K562 (cell line): ENCODE measurements at regions not wholly inside any gene's neighbourhood (a gene's known extent, or its start where the extent isn't known, plus 50 kb on each side); places are given as distances from the start of the nearest gene placed in this dataset.

Experiments
- ATAC-seq: fragments of 200-7000 bp; cut with Tn5 transposase; 3 replicates; pipeline ENCODE4 v1.9.1; 2020; ENCODE audit warnings: moderate library complexity
- BruUV-seq: library from RNA; stranded (reverse); fragments of 400-500 nt; replicated peaks from 2 replicates; lab custom pipeline; 2021; lab: Mats Ljungman, UMichigan
- CTCF ChIA-PET: fragments of 300-600 bp; formaldehyde crosslinking; extraction: SDS; loops from one replicate; lab custom pipeline; 2021; ENCODE audit warnings: low intra/inter-chr PET ratio; lab: Yijun Ruan, JAX
- POLR2A ChIA-PET: fragments of 300-600, 350-650 bp; sonication (Branson Sonifier 250); formaldehyde crosslinking; extraction: SDS; loops from one replicate; lab custom pipeline; 2021; ENCODE audit warnings: antibody characterized with exemption, inconsistent platforms; lab: Yijun Ruan, JAX
- DNase-seq, 4 experiments: peaks; one replicate each; pipeline versions ENCODE4 v3.0.0 to v3.0.0-alpha.2; 2011 to 2018; ENCODE audit warnings: low spot score in 3 of 4, mixed read lengths in 3 of 4; ENCODE audit errors: extremely low read depth in 1 of 4
- FAIRE-seq: peaks from 2 replicates; lab custom pipeline; 2011; peaks lifted over from hg19 to GRCh38; lab: Jason Lieb, UNC
- H2AFZ ChIP-seq: 2 replicates; pipeline ENCODE4 v1.6.0; 2011; ENCODE audit warnings: low read depth, low read length, control low read depth, inconsistent platforms
- H3K27ac ChIP-seq: fragments of 200-600 bp; 3 replicates; pipeline ENCODE4 v1.8.0; 2011; ENCODE audit warnings: low read depth, mild to moderate bottlenecking, control low read depth, inconsistent platforms, low read length, moderate library complexity, mixed read lengths; ENCODE audit errors: extremely low read depth
- H3K27me3 ChIP-seq, 2 experiments: fragments of 300-600 bp in 1 of 2; 2 replicates in 1 of 2; 3 replicates in 1 of 2; pipeline versions ENCODE4 v1.6.0 to v1.8.0; 2011; ENCODE audit warnings: inconsistent platforms in 2 of 2, low read length in 2 of 2, mild to moderate bottlenecking in 1 of 2, mixed read lengths in 1 of 2, moderate library complexity in 1 of 2; ENCODE audit not compliant: control insufficient read depth in 2 of 2, insufficient read depth in 2 of 2
- H3K36me3 ChIP-seq: fragments of 300-600 bp; 3 replicates; pipeline ENCODE4 v1.8.0; 2011; ENCODE audit warnings: mild to moderate bottlenecking, low read length, inconsistent platforms; ENCODE audit not compliant: control insufficient read depth, insufficient read depth
- H3K4me1 ChIP-seq, 2 experiments: fragments of 200-600 bp in 1 of 2; replicated peaks in 1 of 2; 2 replicates in 1 of 2; 3 replicates in 1 of 2; pipeline versions ENCODE4 v1.5.1 to v1.8.0; 2011; ENCODE audit warnings: inconsistent platforms in 2 of 2, low read length in 2 of 2, mild to moderate bottlenecking in 1 of 2, mixed read lengths in 1 of 2, moderate library complexity in 1 of 2; ENCODE audit not compliant: control insufficient read depth in 2 of 2, insufficient read depth in 2 of 2
- H3K4me2 ChIP-seq: 2 replicates; pipeline ENCODE4 v1.6.1; 2011; ENCODE audit warnings: low read length, control low read depth, inconsistent platforms, mixed read lengths; ENCODE audit not compliant: insufficient read depth
- H3K4me3 ChIP-seq: fragments of 200-600 bp; sonication (generic), shearing (Covaris generic); 2 replicates; pipeline ENCODE4 v1.5.1; 2016; ENCODE audit warnings: control low read depth, inconsistent platforms
- H3K79me2 ChIP-seq: fragments of 200-600 bp; 3 replicates; pipeline ENCODE4 v1.8.0; 2011; ENCODE audit warnings: low read length, inconsistent platforms; ENCODE audit not compliant: control insufficient read depth, insufficient read depth
- H3K9ac ChIP-seq, 2 experiments: 2 replicates each; pipeline versions ENCODE4 v1.6.0 to v1.6.1; 2011; ENCODE audit warnings: low read depth in 2 of 2, low read length in 2 of 2, control low read depth in 1 of 2, inconsistent platforms in 1 of 2, mild to moderate bottlenecking in 1 of 2, mixed read lengths in 1 of 2; ENCODE audit not compliant: insufficient read depth in 1 of 2
- H3K9me1 ChIP-seq: one replicate; pipeline ENCODE4 v1.6.0; 2011; ENCODE audit warnings: inconsistent platforms, mild to moderate bottlenecking, low read length, moderate library complexity; ENCODE audit not compliant: control insufficient read depth, insufficient read depth
- H3K9me3 ChIP-seq: replicated peaks from 2 replicates; pipeline ENCODE4 v1.5.1; 2011; ENCODE audit warnings: low read depth, low read length, inconsistent platforms; ENCODE audit not compliant: control insufficient read depth, insufficient read depth
- H4K20me1 ChIP-seq: replicated peaks from 2 replicates; pipeline ENCODE4 v1.6.1; 2011; ENCODE audit warnings: low read length, inconsistent platforms, mixed read lengths; ENCODE audit not compliant: control insufficient read depth, insufficient read depth
- CC2D1A ChIP-seq: fragments of 450-650 bp; IDR thresholded peaks from 2 replicates; pipeline ENCODE4 v1.6.1; 2017; ENCODE audit warnings: mild to moderate bottlenecking
- CEBPB ChIP-seq: fragments of 450-650 bp; IDR thresholded peaks from 2 replicates; pipeline ENCODE4 v1.6.1; 2016; ENCODE audit warnings: missing genetic modification characterization, missing compliant biosample characterization
- E4F1 ChIP-seq: fragments of 250-450 bp; sonication (Bioruptor Pico); IDR thresholded peaks from 2 replicates; pipeline ENCODE4 v1.5.0; 2021; ENCODE audit warnings: mild to moderate bottlenecking, borderline replicate concordance
- FOXO4 ChIP-seq: fragments of 450-650 bp; formaldehyde crosslinking; IDR thresholded peaks from 2 replicates; pipeline ENCODE4 v1.4.0; 2020; ENCODE audit warnings: mild to moderate bottlenecking, moderate library complexity
- MLLT1 ChIP-seq, 2 experiments: fragments of 450-650 bp; IDR thresholded peaks; 2 replicates each; pipeline ENCODE4 v1.6.1; 2016
- MTF1 ChIP-seq: fragments of 250-450 bp; sonication (Bioruptor Pico); IDR thresholded peaks from 2 replicates; pipeline ENCODE4 v1.9.0; 2021; ENCODE audit warnings: moderate library complexity, mild to moderate bottlenecking, inconsistent platforms, borderline replicate concordance
- NFYB ChIP-seq: IDR thresholded peaks from 2 replicates; pipeline ENCODE4 v1.6.1; 2011; ENCODE audit warnings: mild to moderate bottlenecking, moderate library complexity; ENCODE audit not compliant: insufficient read length; ENCODE audit errors: extremely low read depth
- NR2C2 ChIP-seq, 2 experiments: fragments of 200-800 bp in 1 of 2; sonication (Bioruptor generic) in 1 of 2; sonication (generic) in 1 of 2; formaldehyde crosslinking in 1 of 2; IDR thresholded peaks; 2 replicates each; pipeline versions ENCODE4 v1.6.1 to v1.8.0; 2016 to 2022; ENCODE audit warnings: mild to moderate bottlenecking in 1 of 2, missing compliant biosample characterization in 1 of 2, missing genetic modification characterization in 1 of 2, missing genetic modification reagents in 1 of 2
- ZNF785 ChIP-seq: fragments of 250-450 bp; sonication (Bioruptor Pico); IDR thresholded peaks from 2 replicates; pipeline ENCODE4 v1.4.0; 2020; ENCODE audit warnings: mild to moderate bottlenecking
- WGBS: fragments of 100-300 bp; shearing (Covaris generic); methylation state at CpG from one replicate; pipeline ENCODE4 v1.1.6; 2016; ENCODE audit warnings: low coverage, mixed read lengths; ENCODE audit not compliant: insufficient coverage; ENCODE audit errors: missing lambda C conversion rate; 5-methylcytosine and 5-hydroxymethylcytosine counted together
- in situ Hi-C: fragments of 300-500 bp; cut with MboI; formaldehyde crosslinking; loops from 4 replicates; pipeline ENCODE4 v1.15.0; 2018; ENCODE audit warnings: inconsistent platforms, mixed read lengths
- intact Hi-C: fragments of 100-400 bp; cut with micrococcal nuclease; formaldehyde crosslinking; loops from 2 replicates; pipeline ENCODE4 v1.14.2; 2022

GRCh38 chr7:69443136-69443535, 155.1 kb upstream of the AUTS2 start:
- no peaks in the 10 kb centered on the region for H3K79me2 ChIP-seq
- no peak for DNase-seq
- H3K27ac ChIP-seq = no peak overlapping the region
- POLR2A ChIA-PET = interaction anchor here (0.5 to 1.6 kb wide), 3 partner anchors 10 to 1224 kb away, joined by 3 read pairs; no protein-coding TSS in a partner anchor
- H3K9ac ChIP-seq = no peak overlapping the region
- in situ Hi-C loops = no loop called here
- H3K9me3 ChIP-seq = no peaks in the 10 kb centered on the region
- BruUV-seq = no TSS peak
- TF ChIP-seq NR2C2 (CRISPR knock-in tag; IDR thresholded peaks at IDR 0.05) = no peak
- no peak for TF ChIP-seq NR2C2 (tag; IDR thresholded peaks at IDR 0.05)
- TF ChIP-seq E4F1 (CRISPR knock-in tag) = no peak
- no peak for TF ChIP-seq MLLT1 (IDR thresholded peaks at IDR 0.05)
- no peak for TF ChIP-seq CEBPB (tag)
- TF ChIP-seq FOXO4 (CRISPR knock-in tag) = no peak
- TF ChIP-seq CC2D1A = no peak
- no peak for TF ChIP-seq NFYB
- TF ChIP-seq MTF1 (CRISPR knock-in tag) = no peak
- no peak for TF ChIP-seq ZNF785 (CRISPR knock-in tag)
- H3K36me3 ChIP-seq = no peaks in the 10 kb centered on the region
- no peaks in the 10 kb centered on the region for H4K20me1 ChIP-seq
- FAIRE-seq = no peak
- no peak for ATAC-seq
- H3K27me3 ChIP-seq = peaks cover 0 to 4% of the 10 kb centered on the region in 2 experiments; a peak in 1 of 5 replicates
- H3K4me1 ChIP-seq = no peaks in the 10 kb centered on the region
- H3K9me1 ChIP-seq = no peaks in the 10 kb centered on the region
- H3K4me3 ChIP-seq = no peak overlapping the region
- H2AFZ ChIP-seq = no peak overlapping the region
- no peak overlapping the region for H3K4me2 ChIP-seq
- CTCF ChIA-PET = no interaction called here
- 0% methylated on average over 2 of the region's 2 CpGs for WGBS
- intact Hi-C loops = no loop called here
